ENCODE measurements at regions not wholly inside any gene's neighbourhood (a gene's known extent, or its start where the extent isn't known, plus 50 kb on each side); places are given as distances from the start of the nearest gene placed in this dataset.

DNA sequence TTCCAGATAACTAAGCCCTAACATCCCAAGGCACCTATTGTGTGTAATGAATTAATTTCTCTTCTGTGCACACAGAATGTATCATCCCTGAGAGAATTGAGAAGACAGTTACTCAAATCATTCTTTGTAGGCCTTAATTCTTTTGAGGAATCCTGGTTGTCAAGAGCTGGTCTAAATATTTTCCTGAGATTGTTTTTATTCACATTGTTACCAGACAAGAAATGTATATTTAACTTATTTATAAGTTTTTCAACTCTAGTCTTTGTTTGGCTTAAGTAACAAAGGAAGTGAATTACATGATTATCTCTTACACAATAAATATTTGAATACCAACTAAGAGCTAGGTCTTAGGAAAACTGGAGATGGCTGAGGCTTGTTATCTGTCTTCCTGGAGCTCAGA is 169.4 kb downstream of the DACT1 start:
- Mint-ChIP-seq H3K27me3 (no peaks in the 10 kb centered on the region), H3K9me3 (ENCODE audit: insufficient read depth) (peaks cover 3% of the 10 kb centered on the region)

DNA sequence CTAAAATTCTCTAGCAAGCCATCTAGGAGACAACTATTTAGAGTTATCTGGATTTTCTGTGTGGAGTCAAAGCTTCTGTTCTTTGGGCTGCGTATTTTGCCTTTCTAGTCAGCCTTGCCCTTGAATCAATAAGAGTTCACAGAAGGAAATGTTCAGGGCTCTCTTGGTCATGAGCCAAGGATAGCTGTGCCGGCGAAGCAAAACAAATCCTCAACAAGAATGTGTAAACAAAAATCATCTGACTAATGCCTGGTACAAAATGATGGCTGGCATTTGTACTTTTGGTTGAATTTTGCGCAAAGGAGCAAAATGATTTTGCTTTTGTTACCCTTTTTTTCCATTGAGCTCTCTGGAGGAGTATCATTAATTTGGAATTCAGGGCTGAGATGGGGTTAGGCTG is 171.1 kb downstream of the DACT1 start:
- Histone ChIP-seq H3K9me3 (ENCODE audit: control extremely low read depth in 1 of 3, control insufficient read depth in 2 of 3, insufficient read depth in 1 of 3, low read length in 2 of 3) (peaks cover 0 to 1% (median 0%) of the 10 kb centered on the region in 3 donors), H3K4me1 (ENCODE audit: control insufficient read depth in 2 of 2, insufficient read depth in 2 of 2, low read length in 2 of 2) (no peaks in the 10 kb centered on the region), H2AFZ (ENCODE audit: insufficient read depth, low read depth, low read length, poor library complexity, severe bottlenecking) (no peak overlapping the region), H3K79me2 (ENCODE audit: control insufficient read depth, insufficient read depth, low read length) (no peaks in the 10 kb centered on the region), H3K9ac (ENCODE audit: low read length) (no peak overlapping the region), H3K36me3 (replicated peaks in 1 of 2; ENCODE audit: control extremely low read depth in 1 of 2, control insufficient read depth in 1 of 2, extremely low read depth in 1 of 2, insufficient read depth in 2 of 2, low read length in 1 of 2) (no peaks in the 10 kb centered on the region), H3K4me3 (ENCODE audit: control extremely low read depth in 1 of 5, extremely low read depth in 1 of 5, insufficient read depth in 1 of 5, low read depth in 2 of 5, low read length in 4 of 5) (no peak overlapping the region), H3K4me2 (replicated peaks; ENCODE audit: low read depth, low read length, poor library complexity, severe bottlenecking) (no peak overlapping the region), H4K20me1 (ENCODE audit: control insufficient read depth, insufficient read depth, low read length, poor library complexity, severe bottlenecking) (no peaks in the 10 kb centered on the region), H3K27ac (ENCODE audit: low read length in 2 of 2) (no peak overlapping the region), H3K27me3 (replicated peaks in 1 of 4; ENCODE audit: control extremely low read depth in 1 of 4, control insufficient read depth in 3 of 4, insufficient read depth in 4 of 4, low read length in 3 of 4) (no peaks in the 10 kb centered on the region)
- POLR2A ChIA-PET, result no interaction called here
- H3K4me1 Mint-ChIP-seq, result no peaks in the 10 kb centered on the region
- intact Hi-C loops (cut with micrococcal nuclease), result no loop called here
- no peak overlapping the region for H3K27ac Mint-ChIP-seq
- no peaks in the 10 kb centered on the region for H3K9me3 Mint-ChIP-seq (ENCODE audit: insufficient read depth)
- 88% methylated on average over 1 of the region's 4 CpGs for WGBS (ENCODE audit: insufficient coverage)
- DNase-seq (no peak), ATAC-seq (ENCODE audit: low read depth) (no peak)
- CTCF ChIA-PET, result no interaction called here
- no peak for TF ChIP-seq EZH2 (IDR thresholded peaks at IDR 0.05; ENCODE audit: borderline replicate concordance, insufficient read depth, low read depth, low read length, poor library complexity, severe bottlenecking)
- TF ChIP-seq CTCF (IDR thresholded peaks at IDR 0.05), result no peak
- H3K4me3 Mint-ChIP-seq, result no peak overlapping the region
- no peaks in the 10 kb centered on the region for H3K27me3 Mint-ChIP-seq

More for the DNA sequence above, 169.4 kb downstream of the DACT1 start:
- H3K4me1 ChIP-seq (ENCODE audit: control insufficient read depth in 2 of 2, insufficient read depth in 2 of 2, low read length in 2 of 2), result no peaks in the 10 kb centered on the region
- no peak overlapping the region for H2AFZ ChIP-seq (ENCODE audit: insufficient read depth, low read depth, low read length, poor library complexity, severe bottlenecking)
- ChIA-PET CTCF (no interaction called here), POLR2A (no interaction called here)
- no peaks in the 10 kb centered on the region for H3K36me3 ChIP-seq (replicated peaks in 1 of 2; ENCODE audit: control extremely low read depth in 1 of 2, control insufficient read depth in 1 of 2, extremely low read depth in 1 of 2, insufficient read depth in 2 of 2, low read length in 1 of 2)
- no peak for DNase-seq
- no peaks in the 10 kb centered on the region for H3K27me3 ChIP-seq (replicated peaks in 1 of 4; ENCODE audit: control extremely low read depth in 1 of 4, control insufficient read depth in 3 of 4, insufficient read depth in 4 of 4, low read length in 3 of 4)
- no peak overlapping the region for H3K4me3 Mint-ChIP-seq
- no peaks in the 10 kb centered on the region for H3K4me1 Mint-ChIP-seq
- intact Hi-C loops (cut with micrococcal nuclease), result no loop called here
- H3K4me2 ChIP-seq (replicated peaks; ENCODE audit: low read depth, low read length, poor library complexity, severe bottlenecking), result no peak overlapping the region
- no peak overlapping the region for H3K27ac Mint-ChIP-seq
- peaks cover 0 to 1% (median 0%) of the 10 kb centered on the region in 3 donors for H3K9me3 ChIP-seq (ENCODE audit: control extremely low read depth in 1 of 3, control insufficient read depth in 2 of 3, insufficient read depth in 1 of 3, low read length in 2 of 3)
- H4K20me1 ChIP-seq (ENCODE audit: control insufficient read depth, insufficient read depth, low read length, poor library complexity, severe bottlenecking), result no peaks in the 10 kb centered on the region
- H3K79me2 ChIP-seq (ENCODE audit: control insufficient read depth, insufficient read depth, low read length), result no peaks in the 10 kb centered on the region
- no peak overlapping the region for H3K27ac ChIP-seq (ENCODE audit: low read length in 2 of 2)
- no peak for ATAC-seq (ENCODE audit: low read depth)
- no peak for TF ChIP-seq CTCF (IDR thresholded peaks at IDR 0.05)
- TF ChIP-seq EZH2 (IDR thresholded peaks at IDR 0.05; ENCODE audit: borderline replicate concordance, insufficient read depth, low read depth, low read length, poor library complexity, severe bottlenecking), result no peak
- H3K9ac ChIP-seq (ENCODE audit: low read length), result no peak overlapping the region
- no peak overlapping the region for H3K4me3 ChIP-seq (ENCODE audit: control extremely low read depth in 1 of 5, extremely low read depth in 1 of 5, insufficient read depth in 1 of 5, low read depth in 2 of 5, low read length in 4 of 5)

Data from B cell (primary cell).